B cell (primary cell): ENCODE measurements at regions not wholly inside any gene's neighbourhood (a gene's known extent, or its start where the extent isn't known, plus 50 kb on each side); places are given as distances from the start of the nearest gene placed in this dataset.

Experiments used
- ATAC-seq: fragments of 200-7000 bp; cut with Tn5 transposase; one replicate; pipeline ENCODE4 v1.10.0; 2021; ENCODE audit warnings: low read depth, mild to moderate bottlenecking, moderate number of reproducible peaks, moderate library complexity
- CTCF ChIA-PET: fragments of 350-600 bp; sonication (Branson Sonifier 250); formaldehyde crosslinking; loops from one replicate; lab custom pipeline; 2021; ENCODE audit warnings: antibody characterized with exemption, inconsistent platforms; lab: Charles Lee
- POLR2A ChIA-PET: fragments of 350-600 bp; sonication (Branson Sonifier 250); formaldehyde crosslinking; loops from one replicate; lab custom pipeline; 2021; ENCODE audit warnings: antibody characterized with exemption; lab: Charles Lee
- DNase-seq: peaks from one replicate; pipeline ENCODE4 v3.0.0; 2013
- H2AFZ ChIP-seq: 2 replicates; pipeline ENCODE4 v1.6.1; 2012; ENCODE audit warnings: mild to moderate bottlenecking, low read depth, low read length; ENCODE audit not compliant: insufficient read depth, poor library complexity, severe bottlenecking
- H3K27ac ChIP-seq, 2 donors: 1 replicate in 1 of 2; 2 replicates in 1 of 2; pipeline ENCODE4 v1.5.1; 2012 to 2013; ENCODE audit warnings: low read length in 2 of 2, mild to moderate bottlenecking in 2 of 2, moderate library complexity in 1 of 2
- H3K27me3 ChIP-seq, 4 experiments: fragments of 200-600 bp in 1 of 4; sonication (generic) in 1 of 4; replicated peaks in 1 of 4; 1 replicate in 2 of 4; 2 replicates in 2 of 4; pipeline versions ENCODE4 v1.6.1 to v1.7.0; 2013 to 2016; ENCODE audit warnings: low read length in 3 of 4, mild to moderate bottlenecking in 2 of 4, mixed read lengths in 1 of 4, moderate library complexity in 1 of 4; ENCODE audit not compliant: insufficient read depth in 4 of 4, control insufficient read depth in 3 of 4; ENCODE audit errors: control extremely low read depth in 1 of 4
- H3K36me3 ChIP-seq, 2 experiments: replicated peaks in 1 of 2; 1 replicate in 1 of 2; 2 replicates in 1 of 2; pipeline versions ENCODE4 v1.6.1 to v1.7.1; 2013; ENCODE audit warnings: low read length in 1 of 2; ENCODE audit not compliant: insufficient read depth in 2 of 2, control insufficient read depth in 1 of 2; ENCODE audit errors: control extremely low read depth in 1 of 2, extremely low read depth in 1 of 2
- H3K4me1 ChIP-seq, 2 donors: fragments of 200-600 bp in 1 of 2; sonication (generic) in 1 of 2; 1 replicate in 1 of 2; 2 replicates in 1 of 2; pipeline versions ENCODE4 v1.5.1 to v1.6.1; 2013 to 2017; ENCODE audit warnings: low read length in 2 of 2; ENCODE audit not compliant: control insufficient read depth in 2 of 2, insufficient read depth in 2 of 2
- H3K4me2 ChIP-seq: replicated peaks from 2 replicates; pipeline ENCODE3; 2012; ENCODE audit warnings: mild to moderate bottlenecking, low read depth, low read length; ENCODE audit not compliant: poor library complexity, severe bottlenecking
- H3K4me3 ChIP-seq, 5 experiments: fragments of 200-600 bp in 1 of 5; sonication (generic) in 1 of 5; 1 replicate in 3 of 5; 2 replicates in 2 of 5; pipeline versions ENCODE4 v1.5.1 to v1.7.0; 2011 to 2016; ENCODE audit warnings: low read length in 4 of 5, mild to moderate bottlenecking in 4 of 5, low read depth in 2 of 5, control low read depth in 1 of 5, moderate library complexity in 1 of 5; ENCODE audit not compliant: insufficient read depth in 1 of 5; ENCODE audit errors: control extremely low read depth in 1 of 5, extremely low read depth in 1 of 5
- H3K79me2 ChIP-seq: fragments of 200-600 bp; sonication (generic); one replicate; pipeline ENCODE4 v1.6.0; 2016; ENCODE audit warnings: low read length; ENCODE audit not compliant: control insufficient read depth, insufficient read depth
- H3K9ac ChIP-seq: fragments of 200-600 bp; sonication (generic); 2 replicates; pipeline ENCODE4 v1.6.1; 2017; ENCODE audit warnings: mild to moderate bottlenecking, low read length, moderate library complexity
- H3K9me3 ChIP-seq, 3 donors: one replicate each; pipeline versions ENCODE4 v1.6.1 to v1.7.1; 2013; ENCODE audit warnings: low read length in 2 of 3; ENCODE audit not compliant: control insufficient read depth in 2 of 3, insufficient read depth in 1 of 3; ENCODE audit errors: control extremely low read depth in 1 of 3
- H4K20me1 ChIP-seq: 2 replicates; pipeline ENCODE4 v1.6.0; 2012; ENCODE audit warnings: mild to moderate bottlenecking, low read length; ENCODE audit not compliant: insufficient read depth, control insufficient read depth, poor library complexity, severe bottlenecking
- H3K27ac Mint-ChIP-seq: one replicate; pipeline ENCODE4 v1.8.0; 2021; ENCODE audit warnings: mixed read lengths
- H3K27me3 Mint-ChIP-seq: one replicate; pipeline ENCODE4 v1.8.0; 2021; ENCODE audit warnings: mixed read lengths
- H3K4me1 Mint-ChIP-seq: one replicate; pipeline ENCODE4 v1.8.0; 2021; ENCODE audit warnings: mixed read lengths
- H3K4me3 Mint-ChIP-seq: one replicate; pipeline ENCODE4 v1.8.0; 2021; ENCODE audit warnings: mixed read lengths
- H3K9me3 Mint-ChIP-seq: one replicate; pipeline ENCODE4 v1.8.0; 2022; ENCODE audit warnings: mixed read lengths; ENCODE audit not compliant: insufficient read depth
- CTCF ChIP-seq: fragments of 200-600 bp; IDR thresholded peaks from one replicate; pipeline ENCODE4 v1.8.0; 2022; ENCODE audit warnings: antibody characterized with exemption, mild to moderate bottlenecking
- EZH2 ChIP-seq: IDR thresholded peaks from 2 replicates; pipeline ENCODE4 v1.6.1; 2012; ENCODE audit warnings: borderline replicate concordance, low read depth, mild to moderate bottlenecking, moderate library complexity, low read length; ENCODE audit not compliant: insufficient read depth, poor library complexity, severe bottlenecking
- WGBS: methylation state at CpG from one replicate; pipeline ENCODE4 v1.1.5; 2013; ENCODE audit warnings: missing lambda C conversion rate; ENCODE audit not compliant: insufficient coverage; 5-methylcytosine and 5-hydroxymethylcytosine counted together
- intact Hi-C: fragments of 100-400 bp; cut with micrococcal nuclease; formaldehyde crosslinking; loops from one replicate; pipeline ENCODE4 v1.10.0; 2022

GRCh38 chr11:71165771-71166170 is 86.6 kb downstream of the SHANK2 start:
- ATAC-seq (no peak), DNase-seq (no peak)
- POLR2A ChIA-PET, result no interaction called here
- CTCF ChIA-PET, result no interaction called here
- Histone ChIP-seq H4K20me1 (no peaks in the 10 kb centered on the region), H3K36me3 (no peaks in the 10 kb centered on the region), H3K9ac (no peak overlapping the region), H3K4me2 (no peak overlapping the region), H3K79me2 (no peaks in the 10 kb centered on the region), H3K27me3 (no peaks in the 10 kb centered on the region), H3K4me3 (no peak overlapping the region), H2AFZ (no peak overlapping the region), H3K9me3 (peaks cover 0 to under 1% (median 0%) of the 10 kb centered on the region in 3 donors), H3K4me1 (no peaks in the 10 kb centered on the region), H3K27ac (no peak overlapping the region)
- Mint-ChIP-seq H3K9me3 (no peaks in the 10 kb centered on the region), H3K4me3 (no peak overlapping the region), H3K4me1 (no peaks in the 10 kb centered on the region), H3K27ac (no peak overlapping the region), H3K27me3 (peaks cover 3% of the 10 kb centered on the region)
- 94% methylated on average over 12 of the region's 12 CpGs for WGBS
- intact Hi-C loops, result no loop called here
- TF ChIP-seq EZH2 (no peak), CTCF (no peak)

- ChIA-PET CTCF (no interaction called here), POLR2A (no interaction called here)
- H3K36me3 ChIP-seq, result no peaks in the 10 kb centered on the region
- no peaks in the 10 kb centered on the region for H3K27me3 ChIP-seq
- no peak overlapping the region for H3K4me3 Mint-ChIP-seq
- H3K27ac Mint-ChIP-seq, result no peak overlapping the region
- peaks cover 3% of the 10 kb centered on the region for H3K27me3 Mint-ChIP-seq
- H3K4me1 Mint-ChIP-seq, result no peaks in the 10 kb centered on the region
- ATAC-seq (no peak), DNase-seq (no peak)
- no peaks in the 10 kb centered on the region for H3K9me3 ChIP-seq
- H3K9me3 Mint-ChIP-seq, result no peaks in the 10 kb centered on the region
- WGBS, result 95% methylated on average over 4 of the region's 7 CpGs
- H4K20me1 ChIP-seq, result no peaks in the 10 kb centered on the region
- H2AFZ ChIP-seq, result no peak overlapping the region
- intact Hi-C loops, result no loop called here
- TF ChIP-seq CTCF, result no peak
- no peaks in the 10 kb centered on the region for H3K79me2 ChIP-seq
- no peak overlapping the region for H3K4me2 ChIP-seq
- H3K4me1 ChIP-seq, result no peaks in the 10 kb centered on the region
- no peak overlapping the region for H3K27ac ChIP-seq
- no peak overlapping the region for H3K4me3 ChIP-seq
- no peak overlapping the region for H3K9ac ChIP-seq
Measured at GRCh38 chr11:71164621-71165020, 87.8 kb downstream of the SHANK2 start.
